IPS DF 19.7 (cell line): ENCODE measurements at regions not wholly inside any gene's neighbourhood (a gene's known extent, or its start where the extent isn't known, plus 50 kb on each side); places are given as distances from the start of the nearest gene placed in this dataset.
A peak's percentile ranks its signal among the peaks of the same experiment; 100 is the strongest.
"Not testable (repeated sequence)": the region's sequence is repeated elsewhere in the genome, so short reads cannot be mapped to it uniquely, and the experiment has no call there.

Experiments
- DNase-seq: peaks from one replicate; pipeline ENCODE4 v3.0.0-alpha.2; 2013; ENCODE audit warnings: low read depth, low spot score

DNA sequence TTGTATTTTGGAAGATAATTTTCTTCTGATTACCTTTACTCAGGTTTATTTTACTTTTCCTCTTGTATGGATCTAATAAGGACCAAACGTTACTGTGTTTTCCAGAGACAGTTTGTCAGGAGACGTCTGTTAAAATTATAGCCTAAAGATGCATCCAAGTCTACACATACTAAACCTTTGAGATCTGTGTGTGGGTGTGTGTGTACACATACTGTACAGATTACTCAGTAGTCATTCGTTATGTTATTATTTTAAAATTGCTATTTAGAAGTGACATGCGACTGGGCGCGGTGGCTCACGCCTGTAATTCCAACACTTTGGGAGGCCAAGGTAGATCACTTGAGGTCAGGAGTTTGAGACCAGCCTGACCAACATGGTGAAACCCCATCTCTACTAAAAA is 51.6 kb upstream of the CNTLN start:
- DNase-seq: no peak

GRCh38 chr9:17082343-17083064 is 52.3 kb upstream of the CNTLN start:
- DNase-seq: peak; percentile 23

GRCh38 chr9:17081814-17082213 is 53.0 kb upstream of the CNTLN start:
- no peak for DNase-seq

DNA sequence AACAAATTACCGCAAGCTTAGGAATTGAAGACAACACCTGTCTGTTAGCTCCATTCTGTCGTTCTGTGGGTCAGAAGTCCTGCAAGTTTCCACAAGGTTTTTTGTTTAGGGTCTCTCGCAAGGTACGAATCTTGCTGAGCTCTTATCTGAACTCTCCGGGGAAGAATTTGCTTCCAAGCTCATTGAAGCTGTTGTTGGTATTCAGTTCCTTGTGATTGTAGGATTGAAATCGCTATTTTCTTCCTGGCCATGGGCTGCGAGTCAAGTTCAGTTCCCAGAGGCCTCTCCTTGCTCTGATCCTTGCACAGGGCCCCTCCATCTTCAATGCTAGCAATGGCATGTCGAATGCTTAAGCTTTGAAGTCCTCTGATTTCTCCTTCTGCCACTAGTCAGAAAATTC is 53.5 kb upstream of the CNTLN start:
- DNase-seq: no peak

DNA sequence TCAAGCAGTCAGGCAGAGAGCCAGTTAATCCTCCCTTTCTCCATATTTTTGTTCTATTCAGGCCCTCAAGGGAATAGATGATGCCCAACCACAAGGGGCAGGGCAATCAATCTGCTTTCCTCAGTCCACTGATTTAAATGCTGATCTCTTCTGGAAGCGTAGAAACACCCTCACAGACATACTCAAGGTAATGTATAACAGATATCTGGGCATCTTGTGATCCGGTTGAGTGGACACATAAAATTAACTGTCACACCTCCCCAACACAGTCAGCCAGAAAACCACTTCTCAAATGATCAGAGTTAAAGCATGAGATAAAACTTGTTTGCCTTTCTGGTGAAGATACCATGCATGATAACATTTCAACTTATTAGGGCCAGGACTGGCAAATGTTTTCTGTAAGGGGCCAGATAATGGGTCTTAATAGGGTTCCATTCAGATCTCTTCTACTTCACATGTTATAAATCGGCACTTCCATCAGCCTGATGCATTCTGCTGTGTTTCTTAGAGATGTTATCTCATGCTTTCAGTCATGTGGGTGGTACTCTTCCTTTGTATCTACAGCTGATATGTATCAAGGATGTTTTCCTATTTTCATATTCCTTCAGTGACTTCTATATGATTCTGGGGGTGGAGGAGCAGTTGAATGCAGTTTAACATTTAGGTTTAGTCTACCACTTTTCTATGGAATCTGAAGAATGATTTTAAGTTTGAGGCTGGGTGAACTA is 58.9 kb upstream of the CNTLN start:
- no peak for DNase-seq

GRCh38 chr9:17075146-17075757 is 59.6 kb upstream of the CNTLN start:
- DNase-seq: no peak

DNA sequence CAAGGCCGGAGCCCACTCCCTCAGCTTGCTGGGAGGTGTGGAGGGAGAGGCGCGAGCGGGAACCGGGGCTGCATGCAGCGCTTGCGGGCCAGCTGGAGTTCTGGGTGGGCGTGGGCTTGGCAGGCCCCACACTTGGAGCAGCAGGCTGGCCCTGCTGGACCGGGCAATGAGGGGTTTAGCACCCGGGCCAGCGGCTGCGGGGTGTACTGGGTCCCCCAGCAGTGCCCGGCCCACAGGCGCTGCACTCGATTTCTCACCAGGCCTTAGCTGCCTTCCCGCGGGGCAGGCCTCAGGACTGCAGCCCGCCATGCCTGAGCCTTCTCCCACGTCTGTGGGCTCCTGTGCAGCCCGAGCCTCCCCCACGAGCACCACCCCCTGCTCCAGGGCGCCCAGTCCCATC is 62.3 kb upstream of the CNTLN start:
- not testable (repeated sequence) for DNase-seq

- DNase-seq: no peak
Observed at GRCh38 chr9:17068671-17069070, 66.2 kb upstream of the CNTLN start.

DNA sequence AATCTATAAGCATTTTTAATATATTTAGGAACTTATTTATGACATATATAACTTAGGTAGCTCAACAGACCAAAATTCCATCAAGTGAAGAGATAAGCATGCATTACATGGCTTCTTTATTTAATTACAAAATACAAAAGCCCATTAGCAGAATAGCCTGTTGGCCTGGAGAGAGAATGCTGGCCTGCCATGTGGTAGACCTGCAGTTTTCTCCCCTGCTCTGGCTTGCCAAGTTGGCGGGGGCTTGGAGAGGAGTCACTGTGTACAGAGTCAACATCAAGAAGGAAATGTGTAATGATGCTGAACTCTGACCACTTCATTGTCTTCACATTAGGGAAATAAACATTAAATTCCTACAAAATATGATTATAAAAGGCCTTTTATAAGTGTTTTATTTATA is 69.8 kb upstream of the CNTLN start:
- DNase-seq: no peak

DNA sequence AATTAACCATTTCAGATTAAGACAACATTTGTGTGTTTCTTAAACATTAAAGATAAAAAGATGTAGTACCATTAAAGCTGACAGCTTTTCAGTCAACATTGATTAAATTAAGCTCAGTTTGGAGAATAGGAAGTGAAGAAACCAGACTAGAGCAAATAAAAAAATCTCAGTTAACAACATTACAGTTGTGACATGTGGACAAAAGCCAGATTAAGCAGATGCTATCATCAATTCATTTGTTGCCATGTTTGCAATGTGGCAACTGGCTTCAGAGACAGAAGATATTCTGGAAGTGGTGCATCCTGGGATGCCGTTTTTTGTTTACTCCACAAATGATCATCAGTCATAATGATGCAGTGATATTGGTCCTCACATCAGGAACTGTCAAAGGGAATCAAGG is 70.3 kb upstream of the CNTLN start:
- no peak for DNase-seq

DNA sequence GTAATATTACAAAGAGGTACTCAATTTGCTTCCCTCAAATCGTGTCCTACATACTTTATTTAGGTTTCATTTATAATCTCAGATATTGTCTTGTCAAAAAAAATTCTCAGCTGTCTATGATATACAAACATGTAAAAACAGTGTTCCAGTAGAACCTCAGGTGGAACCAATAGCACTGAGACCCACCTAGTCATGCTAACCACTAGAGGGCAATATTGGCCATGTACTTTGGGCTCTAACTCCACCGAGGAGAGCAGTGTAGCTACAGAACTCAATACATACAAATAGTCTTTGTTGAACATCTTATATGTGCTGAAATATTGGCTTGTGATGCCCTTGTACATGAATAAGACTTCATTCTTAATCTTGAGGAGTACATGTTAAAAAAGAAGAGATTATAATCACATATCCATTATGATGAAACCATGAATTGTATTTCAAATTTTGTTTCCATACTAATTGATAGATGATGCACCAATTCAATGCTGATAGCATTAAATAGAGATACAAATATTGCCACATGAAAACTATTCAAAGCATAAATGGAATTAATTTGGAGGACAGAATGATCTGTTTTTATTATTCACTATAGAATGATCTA is 71.2 kb upstream of the CNTLN start:
- DNase-seq: peak; percentile 7

DNA sequence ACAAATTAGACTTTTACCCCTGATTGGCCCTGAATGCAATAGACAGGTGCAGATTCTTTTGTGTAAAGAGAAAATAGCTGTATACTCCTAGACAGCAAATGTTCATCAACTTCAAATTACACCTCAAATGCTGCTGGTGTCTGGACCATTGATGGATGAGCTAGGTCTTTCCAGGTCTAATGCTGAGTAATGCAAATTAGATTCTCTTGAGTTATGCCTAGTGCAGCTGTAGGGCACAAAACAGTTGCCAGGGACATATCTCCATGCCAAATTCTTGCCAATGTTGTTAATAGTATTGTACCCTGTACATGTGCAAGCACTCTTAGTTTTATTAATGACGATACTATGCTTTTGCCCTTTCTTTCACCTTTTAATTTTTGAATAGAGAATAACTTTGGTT is 72.3 kb upstream of the CNTLN start:
- DNase-seq: no peak

DNA sequence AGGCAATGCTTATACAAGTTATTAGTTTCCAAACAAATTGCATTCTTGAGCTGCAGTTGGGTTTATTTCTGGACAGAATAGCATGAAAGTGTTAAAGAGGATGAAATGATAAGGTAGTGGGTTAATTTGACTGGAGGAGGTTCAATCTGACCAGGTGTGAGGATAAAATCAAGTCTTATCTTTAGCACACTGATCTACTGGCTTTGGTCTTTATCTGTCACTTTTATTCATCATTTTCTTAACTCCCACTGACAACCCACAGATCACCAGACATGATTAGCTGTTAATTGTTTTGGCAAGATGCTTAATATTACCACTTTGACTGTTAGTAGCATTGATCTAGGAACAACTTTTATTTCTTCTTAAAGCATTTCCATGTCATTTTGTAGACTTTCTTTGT is 74.4 kb upstream of the CNTLN start:
- no peak for DNase-seq

DNA sequence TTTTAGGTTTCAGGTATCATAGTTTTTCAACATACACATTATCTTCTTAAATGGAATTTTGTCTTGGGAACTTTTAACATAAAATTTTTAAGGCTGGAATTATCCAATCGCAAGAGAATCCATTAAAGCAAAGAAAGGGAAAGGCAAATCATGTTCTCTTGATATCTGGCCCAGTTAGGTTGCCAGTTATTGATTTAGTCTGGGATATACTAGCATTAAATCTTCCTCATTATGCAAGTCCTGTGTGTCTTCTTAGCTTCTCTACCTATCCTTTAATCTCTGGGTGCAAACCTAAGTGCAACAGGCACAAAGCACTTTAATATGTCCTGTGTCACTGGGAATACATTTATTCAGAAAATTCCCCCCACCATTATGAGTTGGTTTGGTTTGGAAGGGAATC is 75.4 kb upstream of the CNTLN start:
- DNase-seq: no peak

DNA sequence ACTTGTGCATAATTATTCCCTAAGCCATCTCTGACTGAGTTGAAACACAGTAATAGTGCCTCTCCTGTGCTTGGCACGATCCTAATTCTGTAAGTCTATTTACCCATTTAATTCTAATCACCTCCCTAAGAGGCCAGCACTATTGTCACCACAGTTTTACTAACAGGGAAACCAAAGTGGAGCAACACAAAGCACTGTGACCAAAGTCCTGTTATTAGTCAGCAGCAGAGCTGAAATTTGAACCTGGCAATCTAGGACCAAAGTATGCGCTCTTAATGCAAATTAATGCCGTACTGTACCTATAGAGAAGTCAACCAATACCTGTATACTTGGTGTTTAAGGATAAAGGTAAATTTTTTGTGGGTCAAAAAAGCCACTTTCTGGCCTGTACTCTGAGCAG is 77.1 kb upstream of the CNTLN start:
- no peak for DNase-seq

- peak; percentile 15 for DNase-seq
Observed at GRCh38 chr9:17052626-17053025, 82.2 kb upstream of the CNTLN start.

DNA sequence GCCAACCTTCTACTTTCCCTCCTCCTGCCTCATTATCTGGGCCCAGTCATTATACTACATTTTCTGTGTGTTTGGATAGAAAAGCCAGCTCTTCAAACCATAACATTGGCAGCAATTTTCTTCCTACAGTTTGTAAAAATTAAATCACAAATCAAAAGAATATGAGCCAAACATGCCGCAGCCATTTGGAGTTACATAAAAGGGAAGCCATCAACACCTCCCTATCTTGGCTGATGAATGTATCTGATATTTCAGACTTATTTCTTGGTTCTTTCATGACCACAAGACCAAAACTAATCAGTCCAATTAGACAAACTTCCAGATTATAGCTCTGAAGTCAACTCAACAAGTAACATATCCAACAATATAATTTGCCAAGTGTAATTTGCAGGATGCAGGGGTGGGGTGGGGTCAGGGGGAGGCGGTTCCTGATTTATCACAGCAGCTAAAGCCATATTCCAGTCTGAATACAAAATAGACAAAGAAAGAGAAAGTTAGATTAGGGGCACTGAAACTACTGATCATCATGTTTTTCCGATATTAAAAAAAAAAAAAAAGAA is 89.4 kb upstream of the CNTLN start:
- DNase-seq: no peak

DNA sequence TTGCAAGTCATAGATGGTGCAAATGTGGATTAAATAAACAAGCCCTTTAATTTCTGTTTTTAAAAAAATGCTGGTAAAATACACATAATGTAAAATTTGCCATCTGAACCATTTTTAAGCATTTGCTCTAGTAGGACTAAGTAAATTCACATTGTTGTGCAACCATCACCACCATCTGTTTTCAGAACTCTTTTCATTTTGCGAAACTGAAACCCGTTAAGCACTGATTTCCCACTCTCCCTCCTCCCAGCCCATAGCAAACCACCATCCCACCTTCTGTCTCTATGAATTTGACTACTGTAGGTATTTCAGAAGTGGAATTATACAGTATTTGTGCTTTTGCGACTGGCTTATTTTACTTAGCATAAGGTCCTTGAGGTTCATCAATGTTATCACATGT is 103.3 kb upstream of the CNTLN start:
- DNase-seq: no peak

- DNase-seq: no peak
Observed at GRCh38 chr9:17025281-17025680, 109.6 kb upstream of the CNTLN start.

DNA sequence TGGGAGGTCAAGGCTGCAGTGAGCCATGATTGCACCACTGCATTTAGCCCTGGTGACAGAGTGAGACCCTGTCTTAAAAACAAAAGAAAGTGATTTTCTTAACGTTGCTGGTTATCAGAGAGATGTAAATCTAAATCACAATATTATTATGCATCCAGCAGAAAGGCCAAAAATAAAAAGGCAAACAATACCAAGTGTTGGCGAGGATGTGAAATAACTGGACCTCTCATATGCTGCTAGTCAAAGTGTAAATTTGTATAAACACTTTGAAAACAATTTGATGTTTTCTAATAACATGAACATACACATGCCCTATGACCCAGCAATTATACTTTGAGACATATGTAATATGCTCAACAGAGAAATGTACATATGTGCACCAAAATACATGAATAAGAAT is 110.7 kb upstream of the CNTLN start:
- no peak for DNase-seq

- DNase-seq: no peak
Observed at GRCh38 chr9:17021387-17021970, 113.4 kb upstream of the CNTLN start.

GRCh38 chr9:17019398-17019797 is 115.4 kb upstream of the CNTLN start:
- DNase-seq: no peak
